Hepatocyte (in vitro differentiated cells): ENCODE measurements at regions not wholly inside any gene's neighbourhood (a gene's known extent, or its start where the extent isn't known, plus 50 kb on each side); places are given as distances from the start of the nearest gene placed in this dataset.

Experiments
- EZH2 ChIP-seq: fragments of 200-600 bp; sonication (generic); IDR thresholded peaks from 2 replicates; pipeline ENCODE4 v1.6.1; 2016; ENCODE audit warnings: antibody characterized with exemption, mild to moderate bottlenecking, borderline replicate concordance
- EZH2phosphoT487 ChIP-seq: fragments of 200-600 bp; sonication (generic); IDR thresholded peaks from one replicate; pipeline ENCODE4 v1.6.1; 2018; ENCODE audit warnings: antibody characterized with exemption, mild to moderate bottlenecking, low read depth, moderate library complexity; ENCODE audit not compliant: unreplicated experiment, severe bottlenecking
- TF ChIP-seq, protein P1 (sequence below): fragments of 200-600 bp; sonication (generic); IDR thresholded peaks from 2 replicates; pipeline ENCODE4 v1.5.1; 2016; ENCODE audit warnings: antibody characterized with exemption, mild to moderate bottlenecking; ENCODE audit not compliant: poor library complexity

DNA sequence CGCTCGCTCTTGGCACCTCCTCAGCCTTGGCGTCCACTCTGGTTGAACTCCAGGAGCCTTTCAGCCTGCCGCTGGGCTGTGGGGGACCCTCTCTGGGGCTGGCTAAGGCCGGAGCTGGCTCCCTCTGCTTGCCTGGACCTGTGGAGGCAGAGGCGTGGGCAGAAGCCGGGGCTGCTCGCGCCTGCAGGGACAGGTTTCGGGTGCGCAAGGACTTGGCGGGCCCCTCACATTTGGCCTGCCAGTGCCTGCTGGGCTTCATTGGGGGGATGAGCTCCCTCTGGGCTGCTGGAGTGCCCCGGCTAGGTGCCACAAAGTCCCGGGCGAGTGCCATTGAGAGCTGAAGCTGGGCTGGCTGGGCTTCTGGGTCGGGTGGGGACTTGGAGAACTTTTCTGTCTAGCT lies 371.7 kb downstream of the FAM133A start:
- TF ChIP-seq, protein P1, sequence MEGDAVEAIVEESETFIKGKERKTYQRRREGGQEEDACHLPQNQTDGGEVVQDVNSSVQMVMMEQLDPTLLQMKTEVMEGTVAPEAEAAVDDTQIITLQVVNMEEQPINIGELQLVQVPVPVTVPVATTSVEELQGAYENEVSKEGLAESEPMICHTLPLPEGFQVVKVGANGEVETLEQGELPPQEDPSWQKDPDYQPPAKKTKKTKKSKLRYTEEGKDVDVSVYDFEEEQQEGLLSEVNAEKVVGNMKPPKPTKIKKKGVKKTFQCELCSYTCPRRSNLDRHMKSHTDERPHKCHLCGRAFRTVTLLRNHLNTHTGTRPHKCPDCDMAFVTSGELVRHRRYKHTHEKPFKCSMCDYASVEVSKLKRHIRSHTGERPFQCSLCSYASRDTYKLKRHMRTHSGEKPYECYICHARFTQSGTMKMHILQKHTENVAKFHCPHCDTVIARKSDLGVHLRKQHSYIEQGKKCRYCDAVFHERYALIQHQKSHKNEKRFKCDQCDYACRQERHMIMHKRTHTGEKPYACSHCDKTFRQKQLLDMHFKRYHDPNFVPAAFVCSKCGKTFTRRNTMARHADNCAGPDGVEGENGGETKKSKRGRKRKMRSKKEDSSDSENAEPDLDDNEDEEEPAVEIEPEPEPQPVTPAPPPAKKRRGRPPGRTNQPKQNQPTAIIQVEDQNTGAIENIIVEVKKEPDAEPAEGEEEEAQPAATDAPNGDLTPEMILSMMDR: no peak
- TF ChIP-seq EZH2phosphoT487 (no peak), EZH2 (no peak)
